Renal cortex interstitium (tissue), 11 donors: ENCODE measurements at regions not wholly inside any gene's neighbourhood (a gene's known extent, or its start where the extent isn't known, plus 50 kb on each side); places are given as distances from the start of the nearest gene placed in this dataset.

Source experiments
- DNase-seq, 11 donors: peaks; one replicate each; pipeline ENCODE4 v3.0.0-alpha.2; 2013; ENCODE audit warnings: low read depth in 9 of 11, low spot score in 4 of 11; ENCODE audit errors: extremely low read depth in 1 of 11

DNA sequence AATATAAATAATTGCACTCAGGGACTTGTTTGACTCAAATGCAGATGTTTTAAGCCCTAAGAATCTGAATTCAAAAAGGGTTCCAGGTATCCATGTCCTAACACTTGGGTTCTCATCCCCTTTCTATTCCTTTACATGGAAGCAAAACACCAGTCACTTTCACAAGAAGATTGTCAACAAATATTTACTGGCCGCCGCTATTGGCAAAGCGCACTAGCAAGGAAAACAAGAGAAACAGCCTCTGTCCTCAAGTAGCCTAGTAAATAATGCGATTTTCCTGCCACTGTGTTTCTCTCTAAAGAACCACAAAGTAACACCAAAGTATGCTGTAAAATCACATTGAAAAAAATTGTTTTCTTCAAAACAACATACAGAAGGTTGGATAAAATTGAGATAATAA is 66.7 kb upstream of the EZH2 start:
- no peak for DNase-seq

DNA sequence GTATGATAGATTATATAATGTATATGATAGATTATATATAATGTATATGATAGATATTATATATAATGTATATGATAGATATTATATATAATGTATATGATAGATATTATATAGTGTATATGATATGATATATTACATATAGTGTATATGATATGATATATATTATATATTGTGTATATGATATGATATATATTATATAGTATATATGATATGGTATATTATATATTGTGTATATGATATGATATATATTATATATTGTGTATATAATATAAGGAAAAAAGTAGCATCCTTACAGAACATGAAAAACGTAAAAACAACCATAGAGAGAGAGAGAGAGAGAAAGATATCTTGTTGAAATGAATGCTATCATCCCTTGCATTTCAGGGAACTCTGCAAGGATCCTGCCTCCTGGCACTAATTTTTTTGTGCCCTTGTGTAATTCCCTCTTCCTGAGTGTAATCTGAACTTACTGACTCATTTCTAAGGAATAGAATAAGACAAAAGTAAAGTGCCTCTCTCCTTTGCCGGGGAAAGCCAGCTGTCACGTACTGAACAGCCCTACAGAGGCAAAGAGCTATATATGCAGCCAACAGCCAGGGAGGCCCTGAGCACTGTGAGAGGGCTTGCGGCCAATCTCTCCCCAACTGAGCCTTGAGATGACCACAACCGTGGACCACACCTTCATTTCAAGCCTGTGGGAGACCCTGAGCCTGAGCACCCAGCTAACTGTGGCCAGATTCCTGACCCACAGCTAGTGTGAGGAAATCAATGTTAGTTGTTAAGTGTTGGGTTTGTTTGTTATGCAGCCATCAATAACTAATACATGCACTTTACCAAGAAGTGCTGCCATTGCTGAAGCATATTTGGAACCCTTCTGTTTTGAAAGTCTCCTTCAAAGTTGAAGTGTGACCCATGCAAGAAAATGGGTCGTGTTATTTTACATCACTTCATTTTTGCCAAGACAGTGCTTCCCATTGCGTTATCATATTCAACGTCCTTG is 61.1 kb upstream of the EZH2 start:
- no peak for DNase-seq

DNA sequence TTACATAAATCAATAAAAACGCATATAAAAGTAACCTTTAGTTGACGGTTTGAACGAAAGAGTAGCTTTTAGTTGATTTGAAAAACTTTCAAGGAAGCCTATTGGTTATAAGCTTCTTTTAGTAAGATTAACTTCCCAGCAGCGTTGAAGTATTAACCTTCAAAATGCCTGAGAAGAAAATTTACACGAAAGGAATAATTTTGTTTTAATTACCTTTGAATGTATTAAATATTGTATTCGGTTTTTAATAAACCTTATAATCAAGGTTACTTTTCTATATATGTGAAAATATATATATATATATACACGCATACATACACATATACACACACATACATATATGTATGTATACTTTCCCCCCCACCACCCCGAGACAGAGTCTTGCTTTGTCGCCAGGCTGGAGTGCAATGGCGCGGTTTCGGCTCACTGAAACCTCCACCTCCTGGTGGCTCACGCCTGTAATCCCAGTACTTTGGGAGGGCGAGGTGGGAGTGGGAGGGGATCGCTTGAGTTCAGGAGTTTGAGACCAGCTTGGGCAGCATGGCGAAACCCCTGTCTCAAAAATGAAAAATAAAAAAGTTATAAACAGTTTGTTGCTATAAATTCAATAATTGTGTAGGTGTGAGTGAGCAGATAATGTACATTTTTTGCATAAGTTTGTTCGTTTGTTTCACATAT is 57.6 kb upstream of the EZH2 start:
- peak in 5 of 11 donors; percentile 60 to 72 (median 68) for DNase-seq

DNA sequence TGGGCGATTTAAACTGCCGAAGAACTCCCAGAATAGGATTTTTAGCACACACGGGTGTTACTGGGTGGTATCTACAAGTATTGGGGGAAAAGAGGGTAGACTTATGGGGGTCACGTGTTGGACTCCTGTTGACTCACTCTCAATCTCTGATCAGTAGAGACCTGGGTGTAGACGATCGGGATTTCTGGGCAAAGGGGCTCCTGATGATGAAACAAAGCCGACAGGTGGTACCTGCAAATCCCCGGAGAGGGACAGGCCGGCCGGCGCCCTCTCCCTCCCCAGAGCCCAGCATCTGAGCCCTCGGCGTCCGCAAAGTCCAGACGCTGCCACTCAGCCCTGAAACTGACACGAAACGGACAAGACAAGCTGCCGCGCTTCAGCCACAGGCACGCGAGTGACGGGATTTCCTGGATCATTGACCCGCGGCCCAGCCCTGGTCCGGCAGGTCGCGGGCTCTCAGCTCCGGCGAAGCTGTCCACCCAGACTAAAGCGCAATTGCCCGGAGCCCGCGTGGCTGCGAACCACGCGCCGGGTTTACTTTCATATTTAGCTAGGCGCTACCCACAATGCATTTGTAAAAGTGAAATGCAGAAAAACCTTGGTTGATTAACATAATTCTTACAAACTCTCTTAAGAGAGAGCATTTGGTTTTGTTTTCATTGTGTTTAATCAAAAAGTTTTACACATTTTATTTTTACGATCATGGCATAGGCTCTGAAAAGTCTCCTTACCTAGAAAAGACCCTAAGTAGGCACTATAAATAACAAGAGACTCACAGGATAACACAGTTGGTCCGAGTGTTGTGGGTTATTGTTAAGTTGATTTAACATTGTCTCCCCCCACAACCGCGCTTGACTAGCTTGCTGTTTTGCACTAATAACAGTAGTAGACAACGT is 56.9 kb upstream of the EZH2 start:
- peak in 8 of 11 donors; percentile 66 to 90 (median 75) for DNase-seq

DNA sequence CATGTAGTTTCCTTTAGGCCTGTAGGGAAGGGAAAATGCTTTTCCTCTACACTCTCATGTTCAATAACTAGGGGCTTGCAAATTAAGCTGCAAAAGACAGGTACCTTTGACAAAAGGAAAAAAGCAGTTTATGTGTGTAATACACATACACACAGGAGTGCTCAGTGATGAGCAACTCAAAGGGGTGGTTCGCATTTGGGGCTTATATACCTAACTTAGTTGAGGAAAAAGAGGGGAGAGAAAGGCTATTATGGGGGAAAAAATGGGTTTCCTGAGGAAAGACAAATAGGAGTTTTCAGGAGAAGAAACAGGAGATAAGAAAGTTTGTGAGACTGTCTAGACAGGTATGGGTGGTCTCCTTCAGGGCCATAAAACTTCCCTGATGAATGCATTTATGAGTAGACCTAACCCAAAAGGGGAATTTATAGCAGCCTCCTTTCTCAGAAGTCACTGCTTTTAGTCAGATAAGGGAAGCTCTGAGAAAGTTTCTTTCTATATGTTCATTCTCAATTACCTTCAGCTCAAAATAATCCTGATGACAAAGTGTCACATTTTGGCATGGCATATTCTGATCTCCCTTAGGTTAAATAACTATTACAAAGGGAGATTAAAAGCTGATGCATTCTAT is 55.2 kb upstream of the EZH2 start:
- DNase-seq: no peak

DNA sequence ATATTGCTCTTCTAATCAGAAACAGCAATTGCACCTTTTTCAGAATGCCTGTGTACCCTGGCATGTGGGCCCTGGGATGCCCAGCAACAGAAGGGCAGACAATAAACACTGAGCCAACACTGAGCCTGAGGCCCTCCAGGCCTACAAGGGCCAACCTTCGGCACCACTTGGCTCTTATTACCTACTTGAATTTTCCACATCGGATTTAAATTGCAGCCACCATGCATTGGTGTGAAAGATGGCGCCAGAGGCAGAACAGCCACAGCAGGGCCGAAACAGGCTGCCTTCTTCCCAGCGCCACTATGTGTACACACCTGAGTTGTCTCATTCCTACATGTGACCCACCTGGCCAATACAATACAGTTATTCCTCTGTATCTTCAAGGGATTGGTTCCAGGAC is 51.4 kb upstream of the EZH2 start:
- no peak for DNase-seq
